Astrocyte (in vitro differentiated cells and primary cell): ENCODE measurements at regions not wholly inside any gene's neighbourhood (a gene's known extent, or its start where the extent isn't known, plus 50 kb on each side); places are given as distances from the start of the nearest gene placed in this dataset.

ENCODE experiments used
- EZH2 ChIP-seq: IDR thresholded peaks from 2 replicates; pipeline ENCODE4 v1.6.1; 2012; ENCODE audit warnings: mild to moderate bottlenecking, low read length, inconsistent platforms; ENCODE audit not compliant: insufficient read depth
- TF ChIP-seq, protein P1 (sequence below): IDR thresholded peaks from 2 replicates; pipeline ENCODE4 v1.5.1; 2011; ENCODE audit warnings: low read depth, mild to moderate bottlenecking, inconsistent platforms, low read length, moderate library complexity; ENCODE audit not compliant: insufficient read depth

DNA sequence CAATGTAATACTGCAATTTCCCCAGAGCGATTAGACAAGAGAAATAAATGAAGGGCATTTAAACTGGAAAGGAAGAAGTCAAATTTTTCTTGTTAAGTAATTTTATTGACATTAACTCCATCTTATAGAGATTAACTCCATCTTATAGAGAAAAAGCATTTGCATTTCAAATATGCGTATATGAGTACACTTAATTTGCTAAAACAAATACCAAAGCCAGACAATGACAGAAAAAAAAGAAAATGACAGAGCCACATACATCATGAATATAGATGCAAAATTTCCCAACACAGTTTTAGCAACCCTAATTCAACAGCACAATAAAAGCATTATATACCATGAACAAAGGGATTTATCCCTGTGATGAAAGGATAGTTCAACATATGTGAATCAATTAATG lies 1293.1 kb upstream of the EYS start:
- TF ChIP-seq, protein P1, sequence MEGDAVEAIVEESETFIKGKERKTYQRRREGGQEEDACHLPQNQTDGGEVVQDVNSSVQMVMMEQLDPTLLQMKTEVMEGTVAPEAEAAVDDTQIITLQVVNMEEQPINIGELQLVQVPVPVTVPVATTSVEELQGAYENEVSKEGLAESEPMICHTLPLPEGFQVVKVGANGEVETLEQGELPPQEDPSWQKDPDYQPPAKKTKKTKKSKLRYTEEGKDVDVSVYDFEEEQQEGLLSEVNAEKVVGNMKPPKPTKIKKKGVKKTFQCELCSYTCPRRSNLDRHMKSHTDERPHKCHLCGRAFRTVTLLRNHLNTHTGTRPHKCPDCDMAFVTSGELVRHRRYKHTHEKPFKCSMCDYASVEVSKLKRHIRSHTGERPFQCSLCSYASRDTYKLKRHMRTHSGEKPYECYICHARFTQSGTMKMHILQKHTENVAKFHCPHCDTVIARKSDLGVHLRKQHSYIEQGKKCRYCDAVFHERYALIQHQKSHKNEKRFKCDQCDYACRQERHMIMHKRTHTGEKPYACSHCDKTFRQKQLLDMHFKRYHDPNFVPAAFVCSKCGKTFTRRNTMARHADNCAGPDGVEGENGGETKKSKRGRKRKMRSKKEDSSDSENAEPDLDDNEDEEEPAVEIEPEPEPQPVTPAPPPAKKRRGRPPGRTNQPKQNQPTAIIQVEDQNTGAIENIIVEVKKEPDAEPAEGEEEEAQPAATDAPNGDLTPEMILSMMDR: no peak
- TF ChIP-seq EZH2: no peak
